ENCODE measurements at regions not wholly inside any gene's neighbourhood (a gene's known extent, or its start where the extent isn't known, plus 50 kb on each side); places are given as distances from the start of the nearest gene placed in this dataset.

GRCh38 chr3:137061186-137061585 lies 103.4 kb downstream of the IL20RB start:
- DNase-seq, result no peak

- no peak for DNase-seq
Observed at GRCh38 chr3:137062250-137062649, 104.5 kb downstream of the IL20RB start.

- DNase-seq, result no peak
Observed at GRCh38 chr3:137065381-137065780, 107.6 kb downstream of the IL20RB start.

GRCh38 chr3:137066092-137066491 lies 108.3 kb downstream of the IL20RB start:
- DNase-seq, result no peak

DNA sequence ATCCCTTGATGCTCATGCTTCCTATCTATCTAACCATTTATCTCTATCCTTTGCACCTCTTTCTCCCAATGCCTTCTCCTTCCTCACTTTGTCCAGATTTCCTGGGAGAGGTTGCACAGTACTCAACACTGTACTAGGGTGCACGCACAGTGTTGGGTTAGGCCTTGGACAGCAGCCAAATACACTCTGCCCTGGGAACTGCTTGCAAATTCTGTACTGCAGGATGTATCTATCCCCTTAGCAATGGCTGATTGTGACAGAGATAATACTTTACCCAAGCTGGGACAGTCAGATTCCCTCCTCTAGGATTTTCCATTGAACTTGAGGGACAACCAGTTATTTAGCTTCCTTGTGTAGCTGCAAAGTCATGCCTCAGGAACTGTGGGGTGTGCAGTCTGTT lies 113.3 kb downstream of the IL20RB start:
- DNase-seq, result no peak

GRCh38 chr3:137075020-137075419 lies 117.2 kb downstream of the IL20RB start:
- no peak for DNase-seq

- no peak for DNase-seq
Observed at GRCh38 chr3:137078040-137078439, 120.3 kb downstream of the IL20RB start.

GRCh38 chr3:137079571-137079970 lies 121.8 kb downstream of the IL20RB start:
- DNase-seq, result no peak

GRCh38 chr3:137081711-137082110 lies 123.9 kb downstream of the IL20RB start:
- no peak for DNase-seq

- DNase-seq, result no peak
Observed at GRCh38 chr3:137082763-137083162, 125.0 kb downstream of the IL20RB start.

DNA sequence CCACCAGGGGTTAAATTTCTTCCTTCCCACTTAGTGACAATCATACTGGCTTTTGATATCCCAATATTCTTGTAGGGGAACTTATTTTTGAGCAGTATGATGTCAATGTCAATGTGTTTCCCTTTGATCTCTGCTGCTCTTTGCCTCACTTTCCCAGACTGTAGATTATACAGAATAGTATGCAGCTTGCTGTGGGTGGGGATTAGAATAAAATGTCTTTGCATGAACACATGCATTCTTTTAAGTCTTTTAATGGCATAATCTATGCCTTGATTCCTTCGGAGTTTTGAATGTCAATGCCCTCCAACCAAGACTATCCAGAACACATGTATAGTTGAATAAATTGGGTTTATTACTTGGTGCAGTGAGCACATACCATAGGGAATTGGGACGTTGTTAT lies 125.5 kb downstream of the IL20RB start:
- no peak for DNase-seq

DNA sequence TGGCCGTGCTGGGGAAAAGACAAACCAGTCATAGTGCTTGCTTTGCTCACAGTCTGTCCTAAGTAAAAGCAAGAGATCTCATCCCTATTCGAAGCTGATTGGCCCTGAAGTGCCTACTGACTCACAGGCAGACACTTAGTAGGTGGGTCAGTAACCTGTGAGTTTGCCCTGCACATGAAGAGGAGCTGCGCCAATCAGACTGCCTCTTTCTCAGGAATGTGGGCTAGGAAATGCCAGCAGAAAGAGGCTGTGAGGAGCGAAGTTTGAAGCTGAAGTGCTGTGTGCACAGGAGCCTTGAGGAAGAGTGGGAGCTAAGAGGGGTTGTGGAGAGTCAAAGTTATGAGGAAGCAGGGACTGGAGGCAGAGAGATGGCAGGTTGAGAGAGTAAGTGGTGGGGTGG lies 126.8 kb downstream of the IL20RB start:
- DNase-seq, result no peak

GRCh38 chr3:137097386-137097785 lies 139.6 kb downstream of the IL20RB start:
- DNase-seq, result no peak

- DNase-seq, result no peak
Observed at GRCh38 chr3:137097852-137098251, 140.1 kb downstream of the IL20RB start.

- DNase-seq, result no peak
Observed at GRCh38 chr3:137099364-137100219, 141.8 kb downstream of the IL20RB start.

DNA sequence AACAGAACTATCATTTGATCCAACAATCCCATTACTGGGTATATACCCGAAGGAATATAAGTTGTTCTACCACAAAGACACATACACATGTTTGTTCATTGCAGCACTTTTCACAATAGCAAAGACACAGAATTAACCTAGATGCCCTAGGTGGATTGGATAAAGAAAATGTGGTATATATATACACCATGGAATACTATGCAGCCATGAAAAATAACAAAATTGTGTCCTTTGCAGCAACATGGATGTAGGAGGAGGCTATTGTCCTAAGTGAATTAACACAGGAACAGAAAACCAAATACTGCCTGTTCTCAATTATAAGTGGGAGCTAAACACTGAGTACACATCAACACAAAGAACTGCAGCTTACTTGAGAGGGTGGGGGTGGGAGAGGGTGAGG lies 142.5 kb downstream of the IL20RB start:
- DNase-seq, result no peak

DNA sequence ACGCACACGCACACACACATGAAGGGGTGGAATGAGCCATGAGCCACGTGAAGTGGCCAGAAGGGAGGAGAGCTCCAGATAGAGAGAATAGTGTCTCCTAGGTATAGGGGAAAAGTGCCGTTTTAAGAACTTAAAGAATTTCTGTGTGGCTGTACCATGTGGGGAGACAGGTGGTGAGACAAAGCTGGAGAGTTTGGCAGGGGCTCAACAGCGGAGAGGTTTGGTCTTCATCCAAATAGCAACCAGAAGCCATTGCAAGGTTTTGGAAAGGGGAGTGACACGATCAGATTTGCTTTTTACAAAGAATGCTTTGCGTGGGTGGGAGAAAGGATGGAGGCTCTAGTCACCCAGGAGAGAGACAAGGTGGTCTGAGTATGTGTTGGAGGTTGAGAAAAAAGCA lies 146.0 kb downstream of the IL20RB start:
- DNase-seq, result no peak

GRCh38 chr3:137105277-137105977 lies 147.6 kb downstream of the IL20RB start:
- peak; percentile 4 to 78 for DNase-seq

DNA sequence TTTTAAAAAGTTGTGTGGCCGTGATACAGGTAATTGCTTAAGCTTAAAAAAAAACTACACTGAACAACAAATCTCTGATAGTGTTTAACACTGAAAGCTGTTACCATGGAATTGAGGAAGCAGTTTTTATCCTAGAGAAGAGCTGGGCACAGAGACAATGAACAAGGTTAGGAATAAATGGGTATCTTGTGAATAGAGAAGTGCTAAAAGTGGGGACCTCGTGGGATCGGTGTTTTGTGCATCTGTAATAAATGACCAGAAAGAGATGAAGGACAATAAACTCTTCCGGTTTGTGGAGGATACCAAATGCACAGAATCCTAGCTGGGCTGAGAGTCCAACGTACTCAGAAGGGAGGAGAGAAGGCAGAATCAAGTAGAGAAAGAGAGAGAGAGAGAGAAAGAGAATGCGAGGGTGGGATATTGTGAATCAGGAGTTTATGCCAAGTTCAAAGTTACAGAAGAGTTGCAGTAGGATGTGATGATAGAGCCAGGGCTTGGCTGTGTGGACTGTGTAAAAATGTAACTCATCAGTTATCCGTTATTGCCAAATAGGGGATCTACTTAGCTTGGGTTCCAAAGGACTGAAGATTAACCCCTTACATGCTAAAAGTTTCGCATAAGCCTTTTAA lies 148.9 kb downstream of the IL20RB start:
- no peak for DNase-seq

DNA sequence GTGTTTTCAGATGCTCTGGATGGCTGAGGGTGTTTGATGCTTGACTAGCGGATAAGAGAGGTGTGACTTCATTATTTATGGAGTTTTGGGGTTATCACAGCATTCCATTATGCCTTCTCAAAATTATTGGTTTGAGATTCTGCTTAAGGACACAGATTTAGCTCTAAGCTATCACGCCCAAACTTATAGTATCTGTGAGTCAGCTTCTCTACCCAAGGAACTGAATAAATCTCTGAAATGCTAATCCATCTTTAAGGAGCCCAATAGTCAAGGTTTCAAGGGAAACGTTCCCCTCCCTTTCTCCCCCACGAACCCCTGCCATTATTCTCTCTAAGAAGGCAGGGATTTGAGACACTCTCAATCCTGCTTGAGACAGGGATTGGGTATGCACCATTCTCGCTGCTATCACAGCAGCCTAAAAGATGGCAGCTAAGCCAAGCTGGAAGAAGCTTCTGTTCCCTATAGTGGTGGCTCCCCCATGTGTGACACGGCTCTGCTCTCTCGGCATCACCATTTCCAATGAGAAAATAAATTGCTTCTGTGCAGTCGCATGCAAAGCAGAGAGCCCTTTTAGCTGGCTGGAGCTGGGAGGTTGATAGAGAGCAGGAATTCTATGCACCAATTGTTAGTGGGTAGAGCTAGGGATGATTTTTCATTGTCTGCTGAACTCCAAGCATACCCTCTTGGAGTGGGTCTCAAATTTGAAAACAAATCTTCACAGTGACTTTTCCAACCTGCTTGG lies 151.1 kb downstream of the IL20RB start:
- DNase-seq, result no peak

DNA sequence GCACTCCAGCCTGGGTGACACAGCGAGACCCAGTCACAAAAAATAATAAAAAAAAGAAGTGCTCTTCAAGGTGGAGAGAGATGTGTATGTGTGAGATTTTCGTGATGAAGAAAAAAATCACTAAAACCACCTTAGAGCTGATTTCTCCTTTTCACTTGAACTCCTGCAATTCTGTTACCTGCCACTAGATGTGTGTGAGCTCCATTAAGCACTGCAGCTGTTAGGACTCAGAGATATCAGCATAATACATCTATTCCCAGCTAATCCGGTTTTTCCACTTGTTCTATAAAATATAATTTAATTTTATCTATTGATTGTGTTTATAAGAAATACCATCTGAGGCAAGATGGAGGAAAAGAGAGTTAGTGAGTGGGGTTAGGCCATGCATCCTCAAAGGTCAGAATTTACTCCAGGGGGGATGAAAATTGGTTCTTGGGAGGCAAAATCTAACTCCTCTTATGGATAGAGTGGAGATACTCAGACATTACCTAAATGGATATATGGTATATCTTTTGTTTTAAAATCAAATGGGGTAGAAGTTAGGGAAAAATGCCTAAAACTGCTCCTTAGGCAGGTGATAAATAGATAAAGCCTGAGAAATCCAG lies 152.7 kb downstream of the IL20RB start:
- DNase-seq, result peak in 1 of 2 donors; percentile 6

DNA sequence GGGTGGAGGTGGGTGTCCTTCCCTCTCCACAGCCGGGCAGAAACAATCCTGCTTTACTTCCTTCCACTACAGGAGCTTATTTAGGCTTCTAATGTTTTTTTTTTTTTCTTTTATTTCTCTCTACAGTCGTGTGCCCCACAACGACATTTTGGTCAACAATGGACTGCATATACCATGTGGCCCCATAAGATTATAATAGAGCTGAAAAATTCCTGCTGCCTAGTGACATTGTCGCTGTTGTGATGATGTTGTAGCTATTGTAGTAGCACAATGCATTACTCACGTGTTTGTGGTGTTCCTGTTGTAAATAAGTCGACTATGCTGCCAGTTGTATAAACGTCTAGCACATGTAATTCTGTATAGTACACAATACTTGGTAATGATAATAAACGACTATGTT lies 153.7 kb downstream of the IL20RB start:
- DNase-seq, result no peak

DNA sequence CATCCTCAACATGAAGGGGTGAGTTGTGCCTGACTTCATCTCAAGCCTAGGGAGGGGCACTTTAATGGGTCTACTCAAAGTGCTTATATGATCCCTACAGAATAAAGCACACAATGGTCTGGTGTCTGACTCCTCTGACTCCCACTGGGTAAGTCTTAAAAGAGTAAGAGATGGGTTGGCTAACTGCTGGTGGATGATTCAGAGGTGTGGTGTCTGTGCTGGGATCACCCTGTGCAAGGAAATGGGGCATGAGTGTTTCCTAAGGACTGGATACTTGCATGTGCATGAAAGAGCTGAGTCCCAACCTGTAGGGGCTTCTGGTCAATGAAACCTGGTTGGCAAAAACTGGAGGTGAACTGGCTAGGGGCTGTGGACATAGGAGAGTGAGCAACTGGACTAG lies 158.8 kb downstream of the IL20RB start:
- DNase-seq, result no peak
